H1 (cell line): ENCODE measurements at regions not wholly inside any gene's neighbourhood (a gene's known extent, or its start where the extent isn't known, plus 50 kb on each side); places are given as distances from the start of the nearest gene placed in this dataset.

Experiments
- CREB1 ChIP-seq: IDR thresholded peaks from 2 replicates; pipeline ENCODE4 v1.6.1; 2012; ENCODE audit warnings: inconsistent platforms
- CTBP2 ChIP-seq: IDR thresholded peaks from 2 replicates; pipeline ENCODE4 v1.7.0; 2011; ENCODE audit warnings: borderline replicate concordance, mild to moderate bottlenecking, moderate library complexity, mixed read lengths, low read length; ENCODE audit not compliant: insufficient read depth, insufficient read length
- NANOG ChIP-seq: IDR thresholded peaks from 2 replicates; pipeline ENCODE4 v1.6.1; 2011; ENCODE audit warnings: low read length, low read depth, mild to moderate bottlenecking, inconsistent platforms; ENCODE audit not compliant: insufficient read depth, poor library complexity, severe bottlenecking
- NRF1 ChIP-seq: IDR thresholded peaks from 2 replicates; pipeline ENCODE4 v1.6.1; 2011; ENCODE audit warnings: mild to moderate bottlenecking, low read depth, low read length, improper control_type of control experiment
- PHF8 ChIP-seq: fragments of 200-600 bp; sonication (generic); conservative IDR thresholded peaks from 2 replicates; pipeline ENCODE4 v1.7.1; 2012; ENCODE audit warnings: low read depth, mild to moderate bottlenecking, inconsistent platforms, low read length, moderate library complexity
- RAD21 ChIP-seq, 2 experiments: IDR thresholded peaks in 1 of 2; conservative IDR thresholded peaks in 1 of 2; 2 replicates each; pipeline ENCODE4 v1.6.1; 2011; ENCODE audit warnings: low read depth in 2 of 2, low read length in 2 of 2, improper control_type of control experiment in 1 of 2, inconsistent platforms in 1 of 2, mild to moderate bottlenecking in 1 of 2, moderate library complexity in 1 of 2
- SIRT6 ChIP-seq: IDR thresholded peaks from one replicate; pipeline ENCODE4 v1.7.1; 2012; ENCODE audit warnings: low read length, inconsistent platforms

- TF ChIP-seq CTBP2 (no peak), NRF1 (no peak), CREB1 (no peak), NANOG (no peak), SIRT6 (no peak), RAD21 (IDR thresholded peaks at IDR 0.05 in 1 of 2, conservative IDR thresholded peaks at IDR 0.05 in 1 of 2; ENCODE audit: low read depth in 2 of 2, low read length in 2 of 2) (no peak), PHF8 (no peak)
Observed at GRCh38 chr7:114358911-114359310, 55.7 kb upstream of the FOXP2 start (continued).
